ENCODE measurements at regions not wholly inside any gene's neighbourhood (a gene's known extent, or its start where the extent isn't known, plus 50 kb on each side); places are given as distances from the start of the nearest gene placed in this dataset.

DNA sequence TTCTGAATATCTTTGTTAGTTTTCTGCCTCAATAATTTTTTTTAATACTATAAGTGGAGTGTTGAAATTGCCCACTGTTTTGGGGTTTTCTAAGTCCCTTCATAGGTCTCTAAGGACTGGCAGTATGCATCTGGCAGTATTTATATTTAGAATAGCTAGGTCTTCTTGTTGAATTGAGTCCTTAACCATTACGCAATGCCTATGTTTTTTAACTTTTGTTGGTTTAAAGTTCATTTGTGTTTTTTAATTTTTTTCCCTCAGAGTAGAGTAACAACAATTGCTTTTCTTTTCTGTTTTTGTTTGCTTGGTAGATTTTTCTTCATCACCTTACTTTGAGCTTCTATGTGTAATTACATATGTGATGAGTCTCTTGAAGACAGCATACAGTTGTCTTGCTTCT, 375.9 kb upstream of the EYS start:
- Mint-ChIP-seq H3K27ac (no peak overlapping the region), H3K4me1 (no peaks in the 10 kb centered on the region), H3K36me3 (peaks cover 6% of the 10 kb centered on the region), H3K9me3 (peaks cover 23 to 33% of the 10 kb centered on the region in 2 donors), H3K27me3 (ENCODE audit: low read depth in 2 of 2) (no peaks in the 10 kb centered on the region), H3K4me3 (no peak overlapping the region)
- DNase-seq (no peak), ATAC-seq (no peak)
- TF ChIP-seq, protein P1, sequence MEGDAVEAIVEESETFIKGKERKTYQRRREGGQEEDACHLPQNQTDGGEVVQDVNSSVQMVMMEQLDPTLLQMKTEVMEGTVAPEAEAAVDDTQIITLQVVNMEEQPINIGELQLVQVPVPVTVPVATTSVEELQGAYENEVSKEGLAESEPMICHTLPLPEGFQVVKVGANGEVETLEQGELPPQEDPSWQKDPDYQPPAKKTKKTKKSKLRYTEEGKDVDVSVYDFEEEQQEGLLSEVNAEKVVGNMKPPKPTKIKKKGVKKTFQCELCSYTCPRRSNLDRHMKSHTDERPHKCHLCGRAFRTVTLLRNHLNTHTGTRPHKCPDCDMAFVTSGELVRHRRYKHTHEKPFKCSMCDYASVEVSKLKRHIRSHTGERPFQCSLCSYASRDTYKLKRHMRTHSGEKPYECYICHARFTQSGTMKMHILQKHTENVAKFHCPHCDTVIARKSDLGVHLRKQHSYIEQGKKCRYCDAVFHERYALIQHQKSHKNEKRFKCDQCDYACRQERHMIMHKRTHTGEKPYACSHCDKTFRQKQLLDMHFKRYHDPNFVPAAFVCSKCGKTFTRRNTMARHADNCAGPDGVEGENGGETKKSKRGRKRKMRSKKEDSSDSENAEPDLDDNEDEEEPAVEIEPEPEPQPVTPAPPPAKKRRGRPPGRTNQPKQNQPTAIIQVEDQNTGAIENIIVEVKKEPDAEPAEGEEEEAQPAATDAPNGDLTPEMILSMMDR (IDR thresholded peaks at IDR 0.05) = no peak
- Histone ChIP-seq H3K4me1 (ENCODE audit: control insufficient read depth, insufficient read depth, low read length) (no peaks in the 10 kb centered on the region), H3K4me3 (ENCODE audit: low read length) (no peak overlapping the region), H3K27ac (ENCODE audit: low read length) (no peak overlapping the region), H3K36me3 (ENCODE audit: control insufficient read depth, insufficient read depth, low read length) (no peaks in the 10 kb centered on the region), H3K27me3 (ENCODE audit: control insufficient read depth, insufficient read depth, low read length) (no peaks in the 10 kb centered on the region), H3K9me3 (ENCODE audit: control insufficient read depth, insufficient read depth, low read length) (peaks cover 16% of the 10 kb centered on the region)
- intact Hi-C loops (cut with micrococcal nuclease) = no loop called here
- 78% methylated on average over 1 of the region's 1 CpG for WGBS (ENCODE audit: insufficient coverage)

- Mint-ChIP-seq H3K27ac (no peak overlapping the region), H3K4me3 (no peak overlapping the region), H3K9me3 (peaks cover 8 to 20% of the 10 kb centered on the region in 2 donors), H3K36me3 (no peaks in the 10 kb centered on the region), H3K4me1 (no peaks in the 10 kb centered on the region), H3K27me3 (ENCODE audit: low read depth in 2 of 2) (no peaks in the 10 kb centered on the region)
- Histone ChIP-seq H3K4me3 (ENCODE audit: low read length) (no peak overlapping the region), H3K4me1 (ENCODE audit: control insufficient read depth, insufficient read depth, low read length) (no peaks in the 10 kb centered on the region), H3K27me3 (ENCODE audit: control insufficient read depth, insufficient read depth, low read length) (no peaks in the 10 kb centered on the region), H3K36me3 (ENCODE audit: control insufficient read depth, insufficient read depth, low read length) (no peaks in the 10 kb centered on the region), H3K27ac (ENCODE audit: low read length) (no peak overlapping the region), H3K9me3 (ENCODE audit: control insufficient read depth, insufficient read depth, low read length) (no peaks in the 10 kb centered on the region)
- intact Hi-C loops (cut with micrococcal nuclease) = no loop called here
- DNase-seq = no peak
- ATAC-seq = no peak
- TF ChIP-seq, protein P1 (IDR thresholded peaks at IDR 0.05) = no peak
These were observed 361.9 kb upstream of the EYS start for GRCh38 chr6:66068907-66069306.

DNA sequence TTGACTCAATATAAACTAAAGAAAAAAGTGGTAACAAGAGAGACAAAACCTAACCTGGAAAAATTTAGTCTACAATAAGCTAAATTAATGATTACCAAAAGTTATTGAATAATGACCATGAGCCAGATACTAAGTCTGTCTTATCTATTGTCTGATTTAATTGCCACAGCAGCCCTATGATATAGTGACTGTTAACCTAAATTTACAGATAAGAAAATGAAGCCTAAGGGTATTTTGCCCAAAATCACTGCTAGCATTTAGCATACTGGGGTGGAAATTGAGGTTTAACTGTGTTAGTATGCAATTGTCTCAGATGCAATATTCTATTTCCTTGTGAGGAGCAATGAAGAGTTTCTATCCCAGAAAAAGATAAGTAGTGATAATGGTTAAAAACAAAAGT, 361.0 kb upstream of the EYS start:
- Mint-ChIP-seq H3K36me3 (no peaks in the 10 kb centered on the region), H3K4me3 (no peak overlapping the region), H3K27ac (no peak overlapping the region), H3K27me3 (ENCODE audit: low read depth in 2 of 2) (no peaks in the 10 kb centered on the region), H3K4me1 (no peaks in the 10 kb centered on the region), H3K9me3 (peaks cover 7 to 15% of the 10 kb centered on the region in 2 donors)
- DNase-seq = no peak
- ATAC-seq = no peak
- H3K9me3 ChIP-seq (ENCODE audit: control insufficient read depth, insufficient read depth, low read length) = peaks cover 4% of the 10 kb centered on the region
- H3K27ac ChIP-seq (ENCODE audit: low read length) = no peak overlapping the region
- H3K4me3 ChIP-seq (ENCODE audit: low read length) = no peak overlapping the region
- no peaks in the 10 kb centered on the region for H3K27me3 ChIP-seq (ENCODE audit: control insufficient read depth, insufficient read depth, low read length)
- no peaks in the 10 kb centered on the region for H3K4me1 ChIP-seq (ENCODE audit: control insufficient read depth, insufficient read depth, low read length)
- intact Hi-C loops (cut with micrococcal nuclease) = no loop called here
- TF ChIP-seq, protein P1 (IDR thresholded peaks at IDR 0.05) = no peak
- H3K36me3 ChIP-seq (ENCODE audit: control insufficient read depth, insufficient read depth, low read length) = no peaks in the 10 kb centered on the region

DNA sequence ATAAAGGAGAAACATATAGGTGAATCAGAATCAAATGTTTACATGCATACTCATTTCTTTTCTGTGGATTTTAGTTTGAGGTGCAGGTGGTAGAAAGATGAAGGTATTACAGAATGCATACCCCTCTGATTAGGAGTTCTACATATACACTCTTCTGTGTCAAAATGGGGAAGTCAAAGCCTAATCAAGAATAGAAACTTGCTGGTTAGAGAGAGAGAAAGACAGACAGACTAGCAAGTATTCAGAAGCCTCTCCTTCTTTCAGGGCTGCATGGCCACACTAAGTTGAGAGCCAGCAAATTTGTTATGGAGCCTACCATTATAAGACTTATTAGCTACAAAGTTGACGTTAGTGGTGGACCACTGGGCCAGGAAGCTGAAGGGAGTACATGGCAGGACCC, 358.3 kb upstream of the EYS start:
- no peak overlapping the region for H3K4me3 Mint-ChIP-seq
- H3K27me3 Mint-ChIP-seq (ENCODE audit: low read depth in 2 of 2) = no peaks in the 10 kb centered on the region
- ATAC-seq = no peak
- Histone ChIP-seq H3K9me3 (ENCODE audit: control insufficient read depth, insufficient read depth, low read length) (peaks cover 7% of the 10 kb centered on the region), H3K4me1 (ENCODE audit: control insufficient read depth, insufficient read depth, low read length) (no peaks in the 10 kb centered on the region), H3K27me3 (ENCODE audit: control insufficient read depth, insufficient read depth, low read length) (no peaks in the 10 kb centered on the region), H3K36me3 (ENCODE audit: control insufficient read depth, insufficient read depth, low read length) (no peaks in the 10 kb centered on the region), H3K27ac (ENCODE audit: low read length) (no peak overlapping the region), H3K4me3 (ENCODE audit: low read length) (no peak overlapping the region)
- peaks cover 8 to 12% of the 10 kb centered on the region in 2 donors for H3K9me3 Mint-ChIP-seq
- intact Hi-C loops (cut with micrococcal nuclease) = no loop called here
- H3K27ac Mint-ChIP-seq = no peak overlapping the region
- no peak for DNase-seq
- no peaks in the 10 kb centered on the region for H3K4me1 Mint-ChIP-seq
- TF ChIP-seq, protein P1 (IDR thresholded peaks at IDR 0.05) = no peak
- H3K36me3 Mint-ChIP-seq = no peaks in the 10 kb centered on the region
- WGBS (ENCODE audit: insufficient coverage) = 100% methylated on average over 1 of the region's 1 CpG
